Body of pancreas (tissue), 4 donors: ENCODE measurements at regions not wholly inside any gene's neighbourhood (a gene's known extent, or its start where the extent isn't known, plus 50 kb on each side); places are given as distances from the start of the nearest gene placed in this dataset.

Source experiments
- CTCF ChIP-seq, 7 experiments: fragments of 450-650 bp in 4 of 7; fragments of 200-600 bp in 3 of 7; sonication (generic) in 3 of 7; IDR thresholded peaks; one replicate each; pipeline ENCODE4 v1.5.1; 2016 to 2019; ENCODE audit warnings: antibody characterized with exemption in 7 of 7
- POLR2A ChIP-seq, 3 donors: fragments of 450-650 bp; IDR thresholded peaks; one replicate each; pipeline ENCODE4 v1.6.1; 2016; ENCODE audit warnings: antibody characterized with exemption in 3 of 3, mild to moderate bottlenecking in 2 of 3

- TF ChIP-seq CTCF (IDR thresholded peaks at IDR 0.05) (no peak), POLR2A (IDR thresholded peaks at IDR 0.05) (no peak)
Observed at GRCh38 chr2:19132967-19133366, 225.5 kb downstream of the OSR1 start.
